ENCODE measurements at regions not wholly inside any gene's neighbourhood (a gene's known extent, or its start where the extent isn't known, plus 50 kb on each side); places are given as distances from the start of the nearest gene placed in this dataset.

DNA sequence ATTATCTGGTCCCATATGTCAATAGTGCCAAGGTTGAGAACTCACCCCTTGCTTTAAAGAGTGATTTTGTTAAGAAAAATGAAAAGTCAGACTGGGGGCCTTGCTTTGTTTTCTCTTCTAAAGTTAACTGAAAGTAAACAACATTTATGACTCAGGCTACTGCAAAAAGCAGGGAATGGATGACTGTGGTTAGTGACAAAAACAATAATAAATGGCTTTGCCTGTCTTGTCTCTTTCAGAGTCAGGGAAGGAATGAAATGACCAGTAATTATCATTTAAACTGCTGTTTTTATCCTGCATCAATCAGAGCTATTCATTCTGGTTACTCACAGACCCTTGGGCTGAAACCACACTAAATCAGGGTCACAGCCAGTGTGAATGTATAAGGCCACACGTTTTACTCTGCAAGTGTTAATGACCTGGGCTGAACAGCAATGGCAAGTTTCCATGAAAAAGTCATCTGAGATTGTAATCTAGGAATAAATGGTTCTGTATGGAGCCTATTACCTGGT, 112.2 kb downstream of the ZNF608 start:
- no peak for TF ChIP-seq ZFX (IDR thresholded peaks at IDR 0.05; ENCODE audit: borderline replicate concordance)
- TF ChIP-seq, protein P1, sequence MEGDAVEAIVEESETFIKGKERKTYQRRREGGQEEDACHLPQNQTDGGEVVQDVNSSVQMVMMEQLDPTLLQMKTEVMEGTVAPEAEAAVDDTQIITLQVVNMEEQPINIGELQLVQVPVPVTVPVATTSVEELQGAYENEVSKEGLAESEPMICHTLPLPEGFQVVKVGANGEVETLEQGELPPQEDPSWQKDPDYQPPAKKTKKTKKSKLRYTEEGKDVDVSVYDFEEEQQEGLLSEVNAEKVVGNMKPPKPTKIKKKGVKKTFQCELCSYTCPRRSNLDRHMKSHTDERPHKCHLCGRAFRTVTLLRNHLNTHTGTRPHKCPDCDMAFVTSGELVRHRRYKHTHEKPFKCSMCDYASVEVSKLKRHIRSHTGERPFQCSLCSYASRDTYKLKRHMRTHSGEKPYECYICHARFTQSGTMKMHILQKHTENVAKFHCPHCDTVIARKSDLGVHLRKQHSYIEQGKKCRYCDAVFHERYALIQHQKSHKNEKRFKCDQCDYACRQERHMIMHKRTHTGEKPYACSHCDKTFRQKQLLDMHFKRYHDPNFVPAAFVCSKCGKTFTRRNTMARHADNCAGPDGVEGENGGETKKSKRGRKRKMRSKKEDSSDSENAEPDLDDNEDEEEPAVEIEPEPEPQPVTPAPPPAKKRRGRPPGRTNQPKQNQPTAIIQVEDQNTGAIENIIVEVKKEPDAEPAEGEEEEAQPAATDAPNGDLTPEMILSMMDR (IDR thresholded peaks at IDR 0.05), result no peak

DNA sequence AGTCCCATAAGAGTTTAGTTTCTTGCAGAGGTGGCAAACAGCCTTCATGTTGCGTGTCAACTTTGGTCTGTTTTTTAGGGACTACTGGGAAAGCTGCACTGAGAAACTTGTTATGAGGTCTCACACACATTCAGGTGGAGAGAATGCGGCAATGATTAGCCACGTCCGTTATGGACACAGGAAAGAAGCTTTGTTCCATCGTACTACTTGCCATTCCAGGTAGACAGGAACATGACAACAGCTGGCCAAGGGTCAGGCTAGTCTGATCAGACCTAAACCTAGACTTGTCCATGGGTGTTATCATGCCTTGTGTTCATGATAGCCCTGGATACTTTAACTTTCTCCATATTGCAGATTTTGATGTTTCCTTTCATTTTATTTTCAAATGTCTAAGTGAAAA, 113.2 kb downstream of the ZNF608 start:
- no peak for TF ChIP-seq ZFX (IDR thresholded peaks at IDR 0.05; ENCODE audit: borderline replicate concordance)
- TF ChIP-seq, protein P1 (IDR thresholded peaks at IDR 0.05), result no peak
- no peak overlapping the region for H3K27ac ChIP-seq

More for the DNA sequence above, 112.2 kb downstream of the ZNF608 start:
- peak overlapping the region; percentile 26; the same call in 1 of the 2 replicates for H3K27ac ChIP-seq

DNA sequence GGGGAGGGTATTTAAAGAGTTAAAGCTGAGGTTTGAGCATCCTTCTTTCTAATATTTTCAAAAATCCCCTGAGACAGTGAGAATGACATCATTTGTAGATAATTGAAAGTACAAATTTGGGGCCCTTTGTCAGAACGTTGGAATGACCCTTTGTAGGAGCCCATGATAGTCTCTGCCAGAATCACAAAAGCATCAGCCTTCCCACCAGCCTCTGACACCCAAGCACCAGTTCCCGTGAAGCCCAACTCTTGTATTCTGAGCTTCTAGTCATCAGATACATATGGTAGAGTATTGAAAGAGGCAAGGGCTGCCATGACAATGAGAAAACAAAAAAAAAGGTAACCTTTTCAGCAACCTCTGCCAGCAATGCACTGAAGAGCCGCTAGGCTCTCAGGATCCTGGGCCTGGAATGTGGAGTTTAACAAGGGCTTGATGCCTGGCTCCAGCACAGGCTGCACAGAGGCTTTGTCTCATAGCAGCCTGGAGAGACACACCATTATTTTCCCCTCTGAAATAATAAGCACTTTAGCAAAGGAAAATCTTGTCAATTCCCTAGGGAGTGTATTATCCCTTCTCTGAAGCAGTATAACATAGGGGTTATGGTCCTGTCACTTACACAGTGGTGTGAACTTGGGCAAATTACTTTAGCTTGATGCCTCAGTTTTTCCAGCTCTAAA, 114.4 kb downstream of the ZNF608 start:
- H3K27ac ChIP-seq, result no peak overlapping the region
- no peak for TF ChIP-seq ZFX (IDR thresholded peaks at IDR 0.05; ENCODE audit: borderline replicate concordance)
- TF ChIP-seq, protein P1 (IDR thresholded peaks at IDR 0.05), result no peak

GRCh38 chr5:124630767-124631704, 115.4 kb downstream of the ZNF608 start:
- no peak overlapping the region for H3K27ac ChIP-seq
- TF ChIP-seq ZFX (IDR thresholded peaks at IDR 0.05; ENCODE audit: borderline replicate concordance), result no peak
- TF ChIP-seq, protein P1 (IDR thresholded peaks at IDR 0.05), result no peak

DNA sequence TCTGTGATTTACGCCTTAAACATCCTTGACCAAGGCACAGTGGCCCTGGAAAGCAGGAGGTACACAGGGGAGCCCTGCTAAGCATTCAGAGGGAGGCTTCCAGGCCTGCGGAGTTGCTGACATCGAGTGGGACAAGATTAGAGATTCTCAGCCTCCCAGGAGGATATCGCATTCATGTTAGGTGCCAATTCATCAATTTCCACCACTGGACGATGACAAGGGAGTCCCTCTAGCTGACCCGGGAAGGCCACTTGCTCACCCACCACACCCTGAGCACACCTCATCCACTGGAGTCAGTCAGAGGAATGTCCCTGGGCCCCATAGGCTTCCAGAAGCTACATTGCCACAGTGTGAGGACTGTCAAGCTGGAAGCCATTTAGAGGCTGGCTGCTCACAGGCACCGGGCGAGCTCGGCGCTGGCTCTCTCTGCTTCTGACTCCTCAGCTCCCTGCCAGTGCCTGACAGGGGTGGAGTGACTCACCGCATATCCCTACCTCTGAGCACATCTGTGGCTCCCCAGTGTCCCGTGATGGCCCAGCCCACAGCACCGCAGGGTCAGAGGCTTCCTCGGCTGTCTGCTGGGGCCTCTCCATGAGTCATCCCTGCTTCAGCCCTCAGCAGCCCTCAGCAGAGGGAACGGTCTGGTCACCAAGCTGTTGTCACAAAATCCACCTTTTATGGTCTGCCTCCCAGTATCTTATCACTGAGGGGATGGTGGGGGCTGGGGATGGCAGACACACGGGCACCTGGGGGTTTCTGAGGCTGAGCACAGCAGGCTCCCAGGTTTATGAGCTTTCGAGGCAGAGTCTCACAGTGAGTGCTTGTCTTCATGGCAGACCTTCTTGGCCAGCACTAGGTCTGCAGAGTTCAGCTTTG, 117.5 kb downstream of the ZNF608 start:
- H3K27ac ChIP-seq, result no peak overlapping the region
- TF ChIP-seq, protein P1 (IDR thresholded peaks at IDR 0.05), result no peak
- no peak for TF ChIP-seq ZFX (IDR thresholded peaks at IDR 0.05; ENCODE audit: borderline replicate concordance)

- TF ChIP-seq ZFX (IDR thresholded peaks at IDR 0.05; ENCODE audit: borderline replicate concordance), result no peak
- TF ChIP-seq, protein P1 (IDR thresholded peaks at IDR 0.05), result no peak
- H3K27ac ChIP-seq, result no peak overlapping the region
These were observed 118.4 kb downstream of the ZNF608 start for GRCh38 chr5:124627815-124628595.

Data from 22Rv1 (cell line).